Panc1 (cell line): ENCODE measurements at regions not wholly inside any gene's neighbourhood (a gene's known extent, or its start where the extent isn't known, plus 50 kb on each side); places are given as distances from the start of the nearest gene placed in this dataset.

Experiments used
- CTCF ChIP-seq: fragments of 450-650 bp; IDR thresholded peaks from 2 replicates; pipeline ENCODE4 v1.5.1; 2017; ENCODE audit warnings: mild to moderate bottlenecking
- POLR2AphosphoS5 ChIP-seq: IDR thresholded peaks from 2 replicates; pipeline ENCODE4 v1.6.1; 2012; ENCODE audit warnings: mild to moderate bottlenecking, low read depth, low read length, moderate library complexity
- TCF7L2 ChIP-seq: IDR thresholded peaks from 2 replicates; pipeline ENCODE4 v1.6.1; 2011; ENCODE audit warnings: mild to moderate bottlenecking, low read depth, low read length, inconsistent platforms
- TF ChIP-seq, protein P1 (sequence below), 2 experiments: IDR thresholded peaks; 2 replicates each; pipeline ENCODE4 v1.6.1; 2011 to 2012; ENCODE audit warnings: low read depth in 2 of 2, control low read depth in 1 of 2, low read length in 1 of 2, mild to moderate bottlenecking in 1 of 2, moderate library complexity in 1 of 2; ENCODE audit not compliant: insufficient read depth in 1 of 2

GRCh38 chr12:87116780-87117179 is 860.6 kb upstream of the MGAT4C start:
- no peak for TF ChIP-seq TCF7L2
- no peak for TF ChIP-seq CTCF
- no peak for TF ChIP-seq POLR2AphosphoS5
- TF ChIP-seq, protein P1, sequence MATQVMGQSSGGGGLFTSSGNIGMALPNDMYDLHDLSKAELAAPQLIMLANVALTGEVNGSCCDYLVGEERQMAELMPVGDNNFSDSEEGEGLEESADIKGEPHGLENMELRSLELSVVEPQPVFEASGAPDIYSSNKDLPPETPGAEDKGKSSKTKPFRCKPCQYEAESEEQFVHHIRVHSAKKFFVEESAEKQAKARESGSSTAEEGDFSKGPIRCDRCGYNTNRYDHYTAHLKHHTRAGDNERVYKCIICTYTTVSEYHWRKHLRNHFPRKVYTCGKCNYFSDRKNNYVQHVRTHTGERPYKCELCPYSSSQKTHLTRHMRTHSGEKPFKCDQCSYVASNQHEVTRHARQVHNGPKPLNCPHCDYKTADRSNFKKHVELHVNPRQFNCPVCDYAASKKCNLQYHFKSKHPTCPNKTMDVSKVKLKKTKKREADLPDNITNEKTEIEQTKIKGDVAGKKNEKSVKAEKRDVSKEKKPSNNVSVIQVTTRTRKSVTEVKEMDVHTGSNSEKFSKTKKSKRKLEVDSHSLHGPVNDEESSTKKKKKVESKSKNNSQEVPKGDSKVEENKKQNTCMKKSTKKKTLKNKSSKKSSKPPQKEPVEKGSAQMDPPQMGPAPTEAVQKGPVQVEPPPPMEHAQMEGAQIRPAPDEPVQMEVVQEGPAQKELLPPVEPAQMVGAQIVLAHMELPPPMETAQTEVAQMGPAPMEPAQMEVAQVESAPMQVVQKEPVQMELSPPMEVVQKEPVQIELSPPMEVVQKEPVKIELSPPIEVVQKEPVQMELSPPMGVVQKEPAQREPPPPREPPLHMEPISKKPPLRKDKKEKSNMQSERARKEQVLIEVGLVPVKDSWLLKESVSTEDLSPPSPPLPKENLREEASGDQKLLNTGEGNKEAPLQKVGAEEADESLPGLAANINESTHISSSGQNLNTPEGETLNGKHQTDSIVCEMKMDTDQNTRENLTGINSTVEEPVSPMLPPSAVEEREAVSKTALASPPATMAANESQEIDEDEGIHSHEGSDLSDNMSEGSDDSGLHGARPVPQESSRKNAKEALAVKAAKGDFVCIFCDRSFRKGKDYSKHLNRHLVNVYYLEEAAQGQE (IDR thresholded peaks at IDR 0.05; ENCODE audit: insufficient read depth in 1 of 2, low read depth in 2 of 2, low read length in 1 of 2), result no peak
